ENCODE measurements at regions not wholly inside any gene's neighbourhood (a gene's known extent, or its start where the extent isn't known, plus 50 kb on each side); places are given as distances from the start of the nearest gene placed in this dataset.
"Not testable (repeated sequence)": the region's sequence is repeated elsewhere in the genome, so short reads cannot be mapped to it uniquely, and the experiment has no call there.

DNA sequence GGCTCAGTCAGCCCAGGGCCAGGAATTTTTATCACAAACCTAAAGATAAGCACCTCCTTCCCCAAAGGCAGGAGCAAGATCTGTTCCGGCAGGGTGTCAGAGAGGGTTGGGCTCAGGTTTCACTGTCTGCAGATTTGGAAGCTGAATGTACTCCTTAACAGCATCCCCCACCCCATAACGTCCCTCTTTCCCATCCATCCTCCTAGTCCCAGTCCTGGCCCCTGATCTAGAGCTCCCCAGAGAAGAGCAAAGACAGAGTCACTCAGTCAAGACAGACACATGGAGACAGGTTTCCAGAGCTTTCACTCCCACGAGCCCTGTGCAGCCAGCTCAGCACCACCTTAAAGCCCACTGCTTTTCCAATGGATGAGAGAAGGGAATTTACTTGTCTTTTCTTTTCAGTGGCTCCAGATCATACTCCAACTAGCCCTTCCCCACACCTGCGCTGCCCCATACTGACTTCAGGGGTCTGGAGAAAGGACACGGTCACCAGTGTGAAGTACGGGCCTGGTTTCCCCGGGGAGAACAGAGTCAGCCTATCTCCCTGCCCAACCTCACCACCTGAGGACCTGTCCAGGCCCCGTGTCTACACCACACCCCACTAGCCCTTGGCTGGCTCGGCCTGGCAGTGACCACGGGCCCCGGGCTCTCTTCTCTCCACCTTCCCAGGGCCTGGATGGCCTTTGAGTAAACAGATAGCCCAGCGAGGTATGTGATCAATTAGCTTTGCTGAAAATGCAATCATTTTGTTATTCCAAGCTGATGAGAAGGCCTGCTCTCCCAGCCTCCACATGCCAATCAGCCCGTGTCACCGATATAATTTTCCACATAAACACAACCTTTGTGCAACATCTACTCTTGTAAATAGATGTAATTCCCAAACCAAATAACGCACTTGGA is 249.1 kb downstream of the FOXD2 start:
- intact Hi-C loops (cut with DNase I, micrococcal nuclease) = no loop called here
- DNase-seq = no peak
- ATAC-seq = no peak

DNA sequence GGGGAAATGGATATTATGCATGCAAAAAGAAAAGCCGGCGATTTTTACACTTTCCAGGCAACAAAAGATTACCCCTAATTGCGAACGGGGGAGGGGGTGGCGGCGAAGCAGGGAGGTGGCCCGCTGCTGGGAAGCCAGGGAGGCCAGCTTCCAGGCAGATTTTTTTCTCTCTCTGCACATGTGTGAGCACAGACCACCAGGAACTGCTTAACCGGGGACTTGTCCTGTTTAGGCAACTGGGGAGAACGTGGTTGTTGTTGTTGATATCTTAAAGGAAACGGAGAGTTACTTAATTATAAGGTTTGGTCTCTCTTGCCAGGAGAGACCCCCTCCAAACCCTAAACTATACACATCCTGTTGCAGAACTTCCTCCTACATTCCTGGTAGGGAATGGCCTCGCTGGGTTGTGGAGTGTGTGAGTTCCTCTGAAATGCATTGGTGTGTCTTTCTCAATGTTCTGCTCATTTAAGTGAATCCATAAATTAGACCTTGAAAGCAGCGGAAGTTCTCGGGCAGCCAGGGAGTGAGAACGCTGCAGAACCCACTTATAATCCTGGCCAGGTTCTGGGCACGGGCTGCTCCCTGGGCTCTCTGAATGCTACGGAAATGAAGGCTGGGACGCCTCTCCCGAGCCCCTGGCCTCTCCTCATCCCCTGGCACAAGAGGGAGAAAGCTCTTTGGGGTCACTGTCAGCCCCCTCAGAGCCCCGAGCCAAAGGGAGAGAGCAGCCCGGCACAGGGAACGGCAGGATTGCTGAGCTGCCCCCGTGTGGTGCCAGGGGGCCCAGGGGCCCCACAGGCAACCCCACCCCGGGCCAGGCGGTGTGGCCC is 250.0 kb downstream of the FOXD2 start:
- DNase-seq (no peak), ATAC-seq (no peak)
- intact Hi-C loops (cut with DNase I, micrococcal nuclease) = no loop called here

DNA sequence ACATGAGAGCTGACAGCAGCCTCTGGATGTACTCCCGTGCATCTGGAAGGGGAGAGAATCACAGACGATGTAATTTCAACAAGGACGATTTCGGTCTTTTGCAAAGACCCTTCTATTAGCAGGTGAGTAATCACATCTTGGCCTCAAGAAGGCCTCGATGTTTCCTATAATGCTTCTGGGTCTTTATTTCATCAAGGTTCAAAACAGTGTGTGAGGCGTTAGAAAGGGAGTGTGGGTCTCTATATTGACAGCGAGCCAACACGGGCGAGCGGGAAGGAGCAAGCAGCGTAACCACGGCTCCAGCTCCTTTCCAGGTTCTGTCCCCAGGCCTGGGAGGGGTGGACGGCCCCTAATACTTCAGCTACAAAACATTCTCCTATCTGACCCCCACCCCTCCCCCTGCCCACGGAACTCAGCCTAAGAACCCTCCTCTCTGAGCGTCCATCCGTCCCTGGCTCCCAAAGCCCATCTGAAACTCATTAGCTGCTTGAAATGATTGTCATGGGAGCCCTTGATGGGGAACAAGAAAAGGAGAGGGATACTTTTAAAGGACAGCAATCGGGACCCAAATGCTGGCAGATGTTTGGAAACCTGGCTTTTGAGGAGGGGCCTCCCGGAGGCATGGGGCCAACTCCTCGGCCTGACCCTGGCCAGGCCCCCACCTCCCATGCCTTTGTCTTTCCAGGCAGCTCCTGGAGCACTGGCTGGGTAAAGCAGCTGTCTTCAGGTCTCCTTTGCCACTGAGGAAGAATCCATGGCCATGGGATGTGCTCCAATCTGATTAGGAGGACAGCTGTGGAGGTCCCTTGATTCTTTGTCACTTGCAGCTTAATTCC is 250.8 kb downstream of the FOXD2 start:
- intact Hi-C loops (cut with DNase I, micrococcal nuclease) = no loop called here
- no peak for ATAC-seq
- DNase-seq = no peak

DNA sequence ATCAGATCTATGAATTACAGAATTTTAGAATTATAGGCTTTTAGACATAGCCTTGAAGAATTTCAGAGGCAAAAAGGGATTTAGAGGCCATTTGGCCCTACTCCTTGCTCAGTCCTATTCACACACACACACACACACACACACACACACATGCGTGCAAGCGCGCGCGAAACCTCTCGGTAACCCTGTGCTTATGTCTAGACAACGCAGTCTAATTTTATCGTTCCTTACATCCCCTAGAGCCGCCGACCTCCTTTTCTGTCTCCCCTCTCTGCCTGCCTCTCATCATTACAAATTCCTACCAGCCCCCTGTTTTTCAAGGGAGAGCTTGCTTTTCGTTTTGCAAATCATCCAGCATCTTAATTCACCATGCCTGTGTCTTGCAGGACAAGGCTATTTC is 252.1 kb downstream of the FOXD2 start:
- no peak for DNase-seq
- no peak for ATAC-seq
- intact Hi-C loops (cut with DNase I, micrococcal nuclease) = no loop called here

DNA sequence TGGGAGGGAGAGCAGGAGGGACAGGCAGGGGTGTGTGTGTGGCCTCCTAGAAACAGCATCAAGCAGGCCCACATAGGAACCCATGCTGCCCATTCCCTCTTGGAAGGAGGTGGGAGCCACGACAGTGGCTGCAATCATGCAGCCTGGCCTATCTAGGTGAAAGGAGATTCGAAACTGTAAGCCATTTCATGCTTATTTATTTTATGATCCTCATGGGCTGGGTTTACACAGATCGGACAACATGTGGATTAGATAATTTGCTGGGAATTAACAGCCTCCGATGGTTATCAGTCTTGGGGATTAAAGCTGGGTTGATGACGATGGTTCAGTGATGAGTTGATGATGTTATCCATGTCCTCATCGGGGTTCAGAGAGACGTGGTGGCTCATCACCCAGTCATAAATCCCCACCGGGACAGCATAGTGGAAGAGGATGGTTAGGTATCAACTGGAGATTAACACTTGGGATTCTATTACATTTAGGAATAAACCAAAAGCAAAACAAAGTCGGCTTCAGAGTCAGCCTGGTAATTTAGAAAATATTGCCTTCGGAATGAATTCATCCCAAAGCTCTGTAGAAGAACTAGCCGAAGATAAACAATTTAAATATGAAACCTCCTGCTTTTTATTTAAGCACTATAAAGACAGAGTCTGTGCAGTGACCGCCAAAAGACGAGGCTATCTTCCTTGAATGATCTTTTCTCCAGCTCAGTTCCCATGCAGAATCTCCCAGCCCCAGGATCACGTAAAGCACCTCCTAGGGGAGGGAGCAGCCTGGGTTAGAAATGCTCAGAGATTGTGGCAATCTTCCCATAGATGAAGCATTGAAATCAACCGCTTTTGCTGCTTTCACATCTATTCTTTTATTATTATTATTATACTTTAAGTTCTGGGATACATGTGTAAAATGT is 252.8 kb downstream of the FOXD2 start:
- intact Hi-C loops (cut with DNase I, micrococcal nuclease) = no loop called here
- peak; percentile 83 for ATAC-seq
- DNase-seq = no peak

DNA sequence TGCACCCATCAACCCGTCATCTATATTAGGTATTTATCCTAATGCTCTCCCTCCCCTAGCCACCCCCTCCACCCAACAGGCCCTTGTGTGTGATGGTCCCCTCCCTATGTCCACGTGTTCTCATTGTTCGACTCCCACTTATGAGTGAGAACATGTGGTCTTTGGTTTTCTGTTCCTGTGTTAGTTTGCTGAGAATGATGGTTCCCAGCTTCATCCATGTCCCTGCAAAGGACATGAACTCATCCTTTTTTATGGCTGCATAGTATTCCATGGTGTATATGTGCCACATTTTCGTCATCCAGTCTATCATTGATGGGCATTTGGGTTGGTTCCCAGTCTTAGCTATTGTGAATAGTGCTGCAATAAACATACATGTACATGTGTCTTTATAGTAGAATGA is 253.4 kb downstream of the FOXD2 start:
- ATAC-seq; DNase-seq; intact Hi-C loops (cut with DNase I, micrococcal nuclease): not testable (repeated sequence)

DNA sequence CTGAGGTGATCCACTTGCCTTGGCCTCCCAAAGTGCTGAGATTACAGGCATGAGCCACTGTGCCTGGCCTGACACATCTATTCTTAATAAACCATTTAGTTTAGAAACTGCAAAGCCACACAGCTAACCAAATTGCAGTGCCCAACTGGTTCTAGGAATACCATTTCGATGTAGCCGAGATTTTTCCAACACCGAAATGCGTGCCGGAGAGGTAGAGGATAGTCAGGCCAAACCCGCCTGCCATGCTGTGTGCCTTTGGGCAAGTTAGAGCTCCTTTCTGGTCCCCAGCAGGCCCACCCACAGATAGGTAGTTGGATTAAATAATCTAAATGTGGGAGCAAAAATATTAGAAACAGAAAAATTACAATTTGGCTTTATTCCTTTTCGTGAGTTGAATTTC is 254.4 kb downstream of the FOXD2 start:
- ATAC-seq (no peak), DNase-seq (no peak)
- intact Hi-C loops (cut with DNase I, micrococcal nuclease) = no loop called here

DNA sequence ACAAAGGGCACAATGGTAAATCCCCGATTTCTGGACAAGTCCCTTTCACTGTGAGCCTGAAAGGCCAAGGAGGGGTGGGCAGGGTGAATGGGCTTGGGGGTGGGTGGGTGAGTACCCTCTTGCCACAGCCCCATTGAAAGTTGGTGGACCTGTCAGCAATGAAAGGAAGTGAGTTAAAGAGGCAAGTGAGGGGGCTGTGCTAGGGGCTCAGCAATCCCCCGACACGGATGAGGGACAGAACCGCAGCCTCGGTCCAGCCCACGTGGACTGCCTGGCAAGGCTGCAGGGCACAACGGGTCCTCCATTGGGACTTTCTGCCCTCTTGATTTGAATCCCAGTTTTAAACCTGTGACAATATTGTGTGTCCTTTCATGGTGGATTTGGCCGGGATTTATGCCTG is 255.3 kb downstream of the FOXD2 start:
- ATAC-seq = no peak
- intact Hi-C loops (cut with DNase I, micrococcal nuclease) = no loop called here

DNA sequence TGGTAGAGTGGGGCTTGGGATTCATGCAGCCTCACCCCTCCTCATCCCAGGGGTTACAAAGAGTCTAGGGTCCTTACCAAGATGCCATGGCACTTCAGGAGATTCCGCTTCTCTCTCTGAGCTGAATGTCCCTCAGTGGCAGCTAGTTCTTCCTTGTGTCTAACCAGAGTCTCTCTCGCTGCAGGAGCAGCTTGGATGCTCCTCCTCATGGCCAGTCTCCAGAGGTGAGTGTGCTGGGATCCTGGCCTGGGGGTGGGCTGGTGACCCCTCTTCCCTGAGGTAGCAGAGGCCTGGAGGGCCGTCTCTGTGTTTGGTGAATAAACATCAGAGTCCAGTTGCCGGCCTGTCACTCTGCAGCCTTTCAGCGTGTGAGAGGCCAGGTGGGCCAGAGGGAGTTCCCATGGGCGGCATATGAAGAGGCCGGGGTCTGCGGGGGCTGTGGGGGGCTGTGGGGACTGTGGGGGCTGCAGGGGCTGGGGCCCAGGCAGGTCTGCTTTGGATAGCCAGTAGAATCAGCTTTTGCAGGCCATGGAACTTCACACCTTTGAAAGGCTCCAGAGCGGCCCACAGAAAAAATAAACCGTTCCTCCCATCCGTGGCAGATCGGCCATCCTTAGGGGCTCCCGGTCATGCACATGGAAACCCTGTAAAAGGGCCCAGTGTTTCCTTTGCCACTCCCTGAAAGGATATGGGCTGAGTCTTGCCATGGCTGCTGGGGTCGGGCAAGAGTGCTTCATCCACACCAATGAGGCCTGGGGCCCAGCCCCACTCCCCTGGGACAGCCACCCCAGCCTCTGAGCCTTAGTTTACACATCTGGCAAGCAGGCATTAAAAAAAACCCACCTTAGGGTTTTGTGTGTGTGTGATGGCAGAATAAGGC is 256.4 kb downstream of the FOXD2 start:
- intact Hi-C loops (cut with DNase I, micrococcal nuclease) = no loop called here
- ATAC-seq (no peak), DNase-seq (no peak)

More for the DNA sequence above, 255.3 kb downstream of the FOXD2 start:
- DNase-seq = no peak

DNA sequence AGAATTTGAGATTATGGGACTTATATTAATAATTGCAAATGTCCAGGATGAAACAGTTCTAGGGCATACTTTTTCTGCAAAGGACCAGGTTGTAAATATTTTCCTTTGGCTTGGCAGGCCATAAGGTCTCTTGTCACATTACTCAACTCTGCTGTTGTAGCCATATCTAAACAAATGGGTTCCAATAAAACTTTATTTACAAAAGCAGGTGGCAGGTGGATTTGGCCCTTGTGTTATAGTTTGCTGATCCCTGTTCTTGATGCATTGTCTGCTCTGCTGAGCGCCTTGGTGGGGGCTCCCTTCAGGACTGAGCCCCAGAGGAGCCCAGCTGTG is 258.5 kb downstream of the FOXD2 start:
- intact Hi-C loops (cut with DNase I, micrococcal nuclease) = no loop called here
- ATAC-seq = no peak
- no peak for DNase-seq

DNA sequence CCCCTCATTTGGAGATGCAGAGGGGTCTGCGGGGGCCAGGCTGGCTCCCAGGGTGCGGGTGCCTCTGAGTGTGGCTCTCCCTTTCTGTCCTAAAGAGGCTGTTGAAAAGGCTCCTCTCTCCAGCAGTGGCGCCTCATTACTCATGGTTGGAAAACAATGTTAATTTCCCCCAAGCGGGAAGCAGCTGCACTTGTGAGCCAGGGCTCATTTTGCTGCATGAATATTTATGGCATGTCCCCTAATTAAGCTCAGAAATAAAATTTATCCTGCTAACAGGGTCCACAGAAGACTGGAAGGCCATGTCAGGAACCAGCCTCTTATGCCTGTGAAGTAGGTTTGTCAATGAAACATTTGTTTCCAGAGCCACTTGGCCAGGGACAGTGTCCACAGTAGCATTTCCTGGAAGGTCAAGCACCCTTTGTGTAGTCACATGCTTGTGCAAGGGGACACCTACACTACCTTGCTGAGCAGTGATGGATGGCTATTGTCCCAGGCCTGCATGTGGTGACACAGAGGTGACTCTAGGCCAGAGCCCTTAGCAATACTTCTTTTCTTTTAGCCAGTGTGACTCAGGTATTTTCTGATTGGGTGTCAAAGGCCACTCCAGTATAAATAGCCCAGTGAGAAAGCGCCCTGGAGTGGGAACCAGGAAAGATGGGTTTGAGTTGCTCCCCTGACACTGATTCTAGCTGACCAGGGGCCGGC is 259.0 kb downstream of the FOXD2 start:
- intact Hi-C loops (cut with DNase I, micrococcal nuclease) = no loop called here
- ATAC-seq = peak; percentile 60
- DNase-seq = peak in 1 of 2 donors; percentile 64

DNA sequence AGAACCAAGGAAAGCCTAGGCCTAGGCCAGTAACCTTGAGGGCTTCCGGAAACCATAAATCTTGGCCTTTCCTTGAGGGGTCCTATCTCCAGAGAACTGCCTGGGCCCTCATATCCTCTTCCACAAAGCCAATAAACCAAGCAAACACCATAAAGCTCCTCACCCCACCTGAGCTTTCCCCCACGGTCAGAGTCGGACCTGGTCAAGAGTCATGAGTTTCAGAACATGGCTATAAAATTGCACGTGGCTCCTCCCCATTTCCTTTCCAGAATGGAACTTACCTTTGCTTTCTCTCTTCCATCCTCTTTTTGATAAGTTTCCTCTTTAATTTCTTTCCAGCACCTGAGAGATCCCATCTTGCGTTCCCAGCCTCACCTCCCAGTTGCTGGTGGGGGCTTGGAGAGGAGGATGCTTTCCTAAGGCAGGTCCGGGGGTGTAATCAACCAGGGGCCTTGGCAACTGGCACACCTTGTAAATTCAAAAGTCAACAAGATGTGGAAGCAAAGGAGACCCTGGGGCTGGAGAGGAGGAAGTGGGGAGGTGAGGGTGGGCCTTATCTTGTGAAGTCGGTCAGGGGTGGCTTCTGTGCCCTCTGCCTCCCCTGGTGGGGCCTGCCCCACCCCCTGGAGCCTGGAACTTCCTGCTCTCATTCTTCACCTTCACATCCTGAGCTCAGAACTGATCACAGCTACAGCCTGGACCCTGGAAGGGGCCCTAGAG is 259.9 kb downstream of the FOXD2 start:
- ATAC-seq (peak; percentile 75), DNase-seq (peak; percentile 74 to 87)
- intact Hi-C loops (cut with DNase I, micrococcal nuclease) = no loop called here

DNA sequence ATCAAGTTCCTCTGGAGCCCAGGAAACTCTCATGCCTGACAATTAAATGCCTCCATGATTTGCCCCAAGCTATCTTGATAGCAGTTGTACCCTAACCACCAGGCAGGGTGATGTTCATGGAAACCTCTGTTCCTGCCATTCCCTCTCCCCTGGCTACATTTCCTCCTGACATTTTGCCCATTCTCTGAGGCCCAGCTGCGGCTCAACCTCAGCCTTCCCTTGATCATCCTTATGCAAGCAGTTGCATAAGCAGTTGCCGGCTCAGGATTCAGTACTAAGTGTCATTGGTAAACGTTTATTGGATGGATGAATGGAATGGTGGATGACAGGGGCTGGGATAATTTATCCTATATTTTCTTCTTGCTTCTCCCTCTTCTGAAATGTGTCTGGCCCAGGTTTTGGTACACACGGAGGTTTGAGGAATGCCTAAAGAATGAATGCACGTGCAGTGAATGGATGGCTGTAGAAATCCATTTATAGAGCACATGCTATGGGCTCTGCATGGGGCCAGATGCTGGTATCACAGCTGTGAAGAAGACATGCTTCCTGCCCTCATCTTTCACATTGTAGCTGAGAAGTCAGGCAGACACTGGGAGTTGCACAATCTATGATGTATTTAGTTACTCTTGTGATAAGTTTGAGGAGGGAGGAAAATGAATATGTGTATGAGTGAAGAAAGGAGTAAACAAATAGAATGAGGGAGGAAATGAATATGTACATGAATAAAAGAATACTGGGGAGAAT is 261.8 kb downstream of the FOXD2 start:
- DNase-seq = no peak
- intact Hi-C loops (cut with DNase I, micrococcal nuclease) = no loop called here
- no peak for ATAC-seq

DNA sequence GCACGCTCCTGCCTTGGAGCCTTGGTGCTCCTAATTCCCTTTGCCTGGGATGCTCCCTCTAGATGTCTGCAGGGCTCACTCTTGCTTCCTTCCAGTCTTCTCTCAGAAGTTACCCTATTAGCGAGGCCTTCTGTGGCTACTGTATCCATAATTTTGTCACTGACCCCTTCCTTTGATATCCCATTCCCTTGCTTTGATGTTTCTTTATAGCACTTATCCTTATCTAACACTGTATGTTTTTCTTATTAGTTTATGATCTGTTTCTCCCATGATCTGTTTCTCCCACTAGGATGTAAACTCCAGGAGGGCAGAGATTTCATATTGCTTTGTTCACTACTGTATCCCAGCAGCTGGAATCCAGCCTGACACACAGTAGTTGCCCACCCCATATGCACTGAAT is 263.4 kb downstream of the FOXD2 start:
- DNase-seq (no peak), ATAC-seq (no peak)
- intact Hi-C loops (cut with DNase I, micrococcal nuclease) = no loop called here

DNA sequence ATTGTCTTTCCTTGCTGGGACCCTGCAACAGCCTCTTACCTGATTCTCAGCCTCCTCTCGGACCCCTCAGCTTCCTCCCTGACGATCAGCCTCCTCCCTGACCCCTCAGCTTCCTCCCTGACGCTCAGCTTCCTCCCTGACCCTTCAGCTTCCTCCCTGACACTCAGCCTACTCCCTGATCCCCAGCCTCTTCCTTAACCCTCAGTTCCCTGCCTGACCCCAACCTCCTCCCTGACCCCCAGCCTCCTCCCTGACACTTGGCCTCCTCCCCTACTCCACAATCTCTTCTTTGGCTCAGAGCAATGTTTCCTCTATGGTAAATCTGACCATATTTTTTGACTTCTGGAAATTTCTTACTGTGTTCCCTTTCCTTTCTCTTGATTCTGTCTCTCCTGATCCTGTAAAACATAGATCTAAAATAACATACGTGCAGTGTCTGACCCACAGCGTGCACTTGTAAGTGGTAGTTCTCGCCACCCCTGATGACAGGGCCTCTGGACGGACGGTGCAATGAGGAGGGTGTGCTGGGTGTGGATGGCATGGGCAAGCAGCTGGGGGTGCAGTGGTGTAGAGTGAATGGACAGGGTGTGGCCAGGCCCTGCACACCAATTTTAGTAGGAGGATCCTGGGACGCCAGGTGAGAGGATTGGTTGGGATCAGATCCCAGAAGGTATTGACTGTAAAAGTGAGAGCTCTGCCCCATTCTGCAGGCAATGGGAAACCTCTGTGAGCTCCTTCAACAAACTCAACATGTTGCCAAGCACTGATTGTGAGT is 264.1 kb downstream of the FOXD2 start:
- DNase-seq (peak; percentile 62 to 82), ATAC-seq (peak; percentile 58)
- intact Hi-C loops (cut with DNase I, micrococcal nuclease) = no loop called here
